Stimulated activated CD4-positive, alpha-beta T cell treated with anti-CD3 and anti-CD28 coated beads, Interleukin-2, amount 100 ng/mL, for 48 hours (primary cell): ENCODE measurements at regions not wholly inside any gene's neighbourhood (a gene's known extent, or its start where the extent isn't known, plus 50 kb on each side); places are given as distances from the start of the nearest gene placed in this dataset.
A peak's percentile ranks its signal among the peaks of the same experiment; 100 is the strongest.

Source experiments
- DNase-seq, 2 donors: peaks; one replicate each; pipeline ENCODE4 v3.0.0-alpha.2; 2020

GRCh38 chr20:62583424-62583920 lies 58.8 kb upstream of the SLCO4A1 start:
- DNase-seq: no peak

GRCh38 chr20:62584671-62585460 lies 57.4 kb upstream of the SLCO4A1 start:
- DNase-seq: no peak

- DNase-seq: no peak
These were observed 56.8 kb upstream of the SLCO4A1 start for GRCh38 chr20:62585461-62585970.

GRCh38 chr20:62586799-62587198 lies 55.5 kb upstream of the SLCO4A1 start:
- DNase-seq: no peak

GRCh38 chr20:62587757-62588402 lies 54.4 kb upstream of the SLCO4A1 start:
- DNase-seq: peak in 1 of 2 donors; percentile 34

GRCh38 chr20:62588458-62589149 lies 53.7 kb upstream of the SLCO4A1 start:
- no peak for DNase-seq

- no peak for DNase-seq
These were observed 53.2 kb upstream of the SLCO4A1 start for GRCh38 chr20:62589150-62589498.

GRCh38 chr20:62589720-62590119 lies 52.6 kb upstream of the SLCO4A1 start:
- no peak for DNase-seq

GRCh38 chr20:62590309-62591121 lies 51.8 kb upstream of the SLCO4A1 start:
- DNase-seq: no peak

- no peak for DNase-seq
These were observed 51.2 kb upstream of the SLCO4A1 start for GRCh38 chr20:62591122-62591468.

GRCh38 chr20:62591591-62591990 lies 50.7 kb upstream of the SLCO4A1 start:
- DNase-seq: no peak
